ENCODE measurements at regions not wholly inside any gene's neighbourhood (a gene's known extent, or its start where the extent isn't known, plus 50 kb on each side); places are given as distances from the start of the nearest gene placed in this dataset.

GRCh38 chr20:51144476-51144875, 121.6 kb upstream of the KCNG1 start:
- TF ChIP-seq CTCF (IDR thresholded peaks at IDR 0.05; ENCODE audit: low read depth, low read length) (no peak), EZH2phosphoT487 (IDR thresholded peaks at IDR 0.05; ENCODE audit: low read depth) (no peak)
